ENCODE measurements at regions not wholly inside any gene's neighbourhood (a gene's known extent, or its start where the extent isn't known, plus 50 kb on each side); places are given as distances from the start of the nearest gene placed in this dataset.

DNA sequence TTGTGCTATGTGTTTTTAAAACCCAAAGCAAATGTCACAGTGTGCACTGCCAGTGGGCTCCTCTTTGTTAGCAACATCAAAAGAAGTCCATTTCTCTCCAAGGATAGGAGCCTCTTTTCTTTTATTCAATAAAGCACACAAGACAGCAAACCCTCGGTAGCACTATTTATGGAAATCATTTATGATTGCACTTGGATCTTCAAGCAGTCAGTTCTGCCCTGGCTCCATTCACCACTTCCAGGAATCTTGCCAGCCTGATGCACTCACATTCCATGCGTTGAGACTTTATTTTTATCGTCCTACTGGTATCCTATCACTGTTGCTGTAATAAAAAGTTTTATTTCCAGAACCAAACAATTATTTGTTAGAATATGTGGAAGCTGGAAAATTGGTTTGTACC, 412.1 kb downstream of the TBL1XR1 start:
- TF ChIP-seq CTCF (optimal IDR thresholded peaks at IDR 0.05 in 1 of 3, IDR thresholded peaks at IDR 0.05 in 1 of 3, conservative IDR thresholded peaks at IDR 0.05 in 1 of 3; ENCODE audit: extremely low read depth in 1 of 3, insufficient read depth in 2 of 3, low read length in 3 of 3) (no peak), EZH2 (IDR thresholded peaks at IDR 0.05; ENCODE audit: low read length) (no peak)
